H1 (cell line): ENCODE measurements at regions not wholly inside any gene's neighbourhood (a gene's known extent, or its start where the extent isn't known, plus 50 kb on each side); places are given as distances from the start of the nearest gene placed in this dataset.

ENCODE experiments used
- BRCA1 ChIP-seq: IDR thresholded peaks from 2 replicates; pipeline ENCODE4 v1.6.1; 2012; ENCODE audit warnings: low read depth, low read length, improper control_type of control experiment
- NANOG ChIP-seq: IDR thresholded peaks from 2 replicates; pipeline ENCODE4 v1.6.1; 2011; ENCODE audit warnings: low read length, low read depth, mild to moderate bottlenecking, inconsistent platforms; ENCODE audit not compliant: insufficient read depth, poor library complexity, severe bottlenecking
- POLR2A ChIP-seq, 2 experiments: IDR thresholded peaks; 1 replicate in 1 of 2; 2 replicates in 1 of 2; pipeline ENCODE4 v1.6.1; 2011; ENCODE audit warnings: low read depth in 2 of 2, low read length in 2 of 2, mild to moderate bottlenecking in 2 of 2; ENCODE audit errors: control extremely low read depth in 1 of 2
- RAD21 ChIP-seq, 2 experiments: IDR thresholded peaks in 1 of 2; conservative IDR thresholded peaks in 1 of 2; 2 replicates each; pipeline ENCODE4 v1.6.1; 2011; ENCODE audit warnings: low read depth in 2 of 2, low read length in 2 of 2, improper control_type of control experiment in 1 of 2, inconsistent platforms in 1 of 2, mild to moderate bottlenecking in 1 of 2, moderate library complexity in 1 of 2
- SUZ12 ChIP-seq: fragments of 200-600 bp; sonication (generic); IDR thresholded peaks from 2 replicates; pipeline ENCODE4 v1.6.1; 2012; ENCODE audit warnings: mild to moderate bottlenecking, inconsistent platforms, low read length, moderate library complexity, mixed read lengths

- no peak for TF ChIP-seq SUZ12
- no peak for TF ChIP-seq BRCA1
- TF ChIP-seq RAD21 (IDR thresholded peaks at IDR 0.05 in 1 of 2, conservative IDR thresholded peaks at IDR 0.05 in 1 of 2; ENCODE audit: low read depth in 2 of 2, low read length in 2 of 2), result no peak
- TF ChIP-seq POLR2A (IDR thresholded peaks at IDR 0.05; ENCODE audit: control extremely low read depth in 1 of 2, low read depth in 2 of 2, low read length in 2 of 2), result no peak
- TF ChIP-seq NANOG, result no peak
These were observed 123.0 kb upstream of the RFX3 start (continued) for GRCh38 chr9:3648722-3649246.
